Stomach (tissue), 4 donors: ENCODE measurements at regions not wholly inside any gene's neighbourhood (a gene's known extent, or its start where the extent isn't known, plus 50 kb on each side); places are given as distances from the start of the nearest gene placed in this dataset.

Experiments used
- EP300 ChIP-seq: sonication (generic); formaldehyde crosslinking; IDR thresholded peaks from one replicate; pipeline ENCODE4 v1.6.1; 2017; ENCODE audit warnings: antibody characterized with exemption
- POLR2AphosphoS5 ChIP-seq, 3 donors: sonication (generic); formaldehyde crosslinking; IDR thresholded peaks; one replicate each; pipeline ENCODE4 v1.6.1; 2016; ENCODE audit warnings: antibody characterized with exemption in 3 of 3
- TF ChIP-seq, protein P1 (sequence below), 7 experiments: fragments of 450-650 bp in 4 of 7; fragments of 200-600 bp in 3 of 7; sonication (generic) in 3 of 7; IDR thresholded peaks; one replicate each; pipeline ENCODE4 v1.5.1; 2016 to 2019; ENCODE audit warnings: antibody characterized with exemption in 7 of 7, control low read depth in 2 of 7, mild to moderate bottlenecking in 1 of 7

GRCh38 chr9:91036826-91037510 is 235.3 kb downstream of the SYK start:
- TF ChIP-seq, protein P1, sequence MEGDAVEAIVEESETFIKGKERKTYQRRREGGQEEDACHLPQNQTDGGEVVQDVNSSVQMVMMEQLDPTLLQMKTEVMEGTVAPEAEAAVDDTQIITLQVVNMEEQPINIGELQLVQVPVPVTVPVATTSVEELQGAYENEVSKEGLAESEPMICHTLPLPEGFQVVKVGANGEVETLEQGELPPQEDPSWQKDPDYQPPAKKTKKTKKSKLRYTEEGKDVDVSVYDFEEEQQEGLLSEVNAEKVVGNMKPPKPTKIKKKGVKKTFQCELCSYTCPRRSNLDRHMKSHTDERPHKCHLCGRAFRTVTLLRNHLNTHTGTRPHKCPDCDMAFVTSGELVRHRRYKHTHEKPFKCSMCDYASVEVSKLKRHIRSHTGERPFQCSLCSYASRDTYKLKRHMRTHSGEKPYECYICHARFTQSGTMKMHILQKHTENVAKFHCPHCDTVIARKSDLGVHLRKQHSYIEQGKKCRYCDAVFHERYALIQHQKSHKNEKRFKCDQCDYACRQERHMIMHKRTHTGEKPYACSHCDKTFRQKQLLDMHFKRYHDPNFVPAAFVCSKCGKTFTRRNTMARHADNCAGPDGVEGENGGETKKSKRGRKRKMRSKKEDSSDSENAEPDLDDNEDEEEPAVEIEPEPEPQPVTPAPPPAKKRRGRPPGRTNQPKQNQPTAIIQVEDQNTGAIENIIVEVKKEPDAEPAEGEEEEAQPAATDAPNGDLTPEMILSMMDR (IDR thresholded peaks at IDR 0.05): peak in 5 of 7 experiments; percentile 32 to 79 (median 50)
- no peak for TF ChIP-seq EP300
- TF ChIP-seq POLR2AphosphoS5 (IDR thresholded peaks at IDR 0.05): peak; percentile 47 to 83 (median 70)
